WTC11 (cell line): ENCODE measurements at regions not wholly inside any gene's neighbourhood (a gene's known extent, or its start where the extent isn't known, plus 50 kb on each side); places are given as distances from the start of the nearest gene placed in this dataset.

Experiments used
- ATAC-seq: fragments of 200-7000 bp; cut with Tn5 transposase; 2 replicates; pipeline ENCODE4 v1.10.0; 2021; ENCODE audit warnings: mild to moderate bottlenecking, moderate library complexity
- CTCF ChIA-PET: fragments of 300-600 bp; sonication (Branson Sonifier 250); formaldehyde crosslinking; loops from one replicate; lab custom pipeline; 2021; ENCODE audit warnings: antibody characterized with exemption; lab: Charles Lee
- POLR2A ChIA-PET: fragments of 350-600 bp; sonication (Branson Sonifier 250); formaldehyde crosslinking; loops from one replicate; lab custom pipeline; 2021; ENCODE audit warnings: antibody characterized with exemption; lab: Charles Lee
- DNase-seq: peaks from one replicate; pipeline ENCODE4 v3.0.0; 2021; ENCODE audit warnings: low spot score
- H3K27ac Mint-ChIP-seq: 2 replicates; pipeline ENCODE4 v1.8.0; 2021; ENCODE audit warnings: mixed read lengths
- H3K27me3 Mint-ChIP-seq: 2 replicates; pipeline ENCODE4 v1.8.0; 2021; ENCODE audit warnings: low read depth, mild to moderate bottlenecking, moderate library complexity, mixed read lengths
- H3K36me3 Mint-ChIP-seq: 2 replicates; pipeline ENCODE4 v1.8.0; 2021; ENCODE audit warnings: mixed read lengths
- H3K4me1 Mint-ChIP-seq: 2 replicates; pipeline ENCODE4 v1.8.0; 2022; ENCODE audit warnings: mixed read lengths
- H3K4me3 Mint-ChIP-seq: 2 replicates; pipeline ENCODE4 v1.8.0; 2021; ENCODE audit warnings: mild to moderate bottlenecking, moderate library complexity, mixed read lengths
- H3K9me3 Mint-ChIP-seq: 2 replicates; pipeline ENCODE4 v1.8.0; 2021; ENCODE audit warnings: mixed read lengths
- CREM ChIP-seq: sonication (generic); formaldehyde crosslinking; IDR thresholded peaks from 2 replicates; pipeline ENCODE4 v1.8.1; 2022; ENCODE audit warnings: mild to moderate bottlenecking, missing genetic modification reagents, moderate library complexity
- E2F1 ChIP-seq: sonication (generic); formaldehyde crosslinking; IDR thresholded peaks from 2 replicates; pipeline ENCODE4 v1.8.0; 2022; ENCODE audit warnings: mild to moderate bottlenecking, missing genetic modification reagents
- E2F5 ChIP-seq: sonication (generic); formaldehyde crosslinking; IDR thresholded peaks from 2 replicates; pipeline ENCODE4 v1.8.1; 2022; ENCODE audit warnings: mild to moderate bottlenecking, moderate library complexity, missing genetic modification reagents
- ESRRA ChIP-seq: sonication (generic); formaldehyde crosslinking; IDR thresholded peaks from 2 replicates; pipeline ENCODE4 v1.8.1; 2022; ENCODE audit warnings: mild to moderate bottlenecking, missing genetic modification reagents, borderline replicate concordance
- FOXK1 ChIP-seq: sonication (generic); formaldehyde crosslinking; IDR thresholded peaks from 2 replicates; pipeline ENCODE4 v1.8.0; 2022; ENCODE audit warnings: mild to moderate bottlenecking, moderate library complexity, missing genetic modification reagents
- GRHL2 ChIP-seq: fragments of 250-450 bp; sonication (Bioruptor Pico); IDR thresholded peaks from 2 replicates; pipeline ENCODE4 v1.8.0; 2022; ENCODE audit warnings: mild to moderate bottlenecking, moderate library complexity; ENCODE audit not compliant: insufficient replicate concordance, severe bottlenecking
- IRF1 ChIP-seq: sonication (generic); formaldehyde crosslinking; IDR thresholded peaks from 2 replicates; pipeline ENCODE4 v1.8.0; 2023; ENCODE audit warnings: missing genetic modification reagents
- KAT7 ChIP-seq: sonication (generic); formaldehyde crosslinking; IDR thresholded peaks from 2 replicates; pipeline ENCODE4 v1.8.1; 2023; ENCODE audit warnings: missing genetic modification reagents, mild to moderate bottlenecking, borderline replicate concordance
- NR2C2 ChIP-seq: sonication (generic); formaldehyde crosslinking; IDR thresholded peaks from 2 replicates; pipeline ENCODE4 v1.8.0; 2022; ENCODE audit warnings: mild to moderate bottlenecking, missing genetic modification reagents
- SMAD3 ChIP-seq: sonication (generic); formaldehyde crosslinking; IDR thresholded peaks from 2 replicates; pipeline ENCODE4 v1.8.0; 2022; ENCODE audit warnings: missing genetic modification reagents, mild to moderate bottlenecking, borderline replicate concordance
- TCF7 ChIP-seq: sonication (generic); formaldehyde crosslinking; IDR thresholded peaks from 2 replicates; pipeline ENCODE4 v1.8.0; 2022; ENCODE audit warnings: mild to moderate bottlenecking, low read depth, missing genetic modification reagents, moderate library complexity
- ZNF121 ChIP-seq: sonication (generic); formaldehyde crosslinking; IDR thresholded peaks from 2 replicates; pipeline ENCODE4 v1.8.0; 2023; ENCODE audit warnings: missing genetic modification reagents
- ZNF232 ChIP-seq: sonication (generic); formaldehyde crosslinking; IDR thresholded peaks from 2 replicates; pipeline ENCODE4 v1.8.0; 2022; ENCODE audit warnings: mild to moderate bottlenecking, missing genetic modification reagents
- ZNF263 ChIP-seq: sonication (generic); formaldehyde crosslinking; IDR thresholded peaks from 2 replicates; pipeline ENCODE4 v1.8.1; 2022; ENCODE audit warnings: low read depth, mild to moderate bottlenecking, moderate library complexity, missing genetic modification reagents
- ZNF317 ChIP-seq: sonication (generic); formaldehyde crosslinking; IDR thresholded peaks from 2 replicates; pipeline ENCODE4 v1.8.1; 2023; ENCODE audit warnings: low read depth, mild to moderate bottlenecking, moderate library complexity, missing genetic modification reagents, borderline replicate concordance
- ZNF423 ChIP-seq: fragments of 250-450 bp; sonication (Bioruptor Pico); IDR thresholded peaks from 2 replicates; pipeline ENCODE4 v2.1.2; 2022; ENCODE audit warnings: mild to moderate bottlenecking, moderate library complexity
- ZSCAN18 ChIP-seq: fragments of 250-450 bp; sonication (Bioruptor Pico); IDR thresholded peaks from 2 replicates; pipeline ENCODE4 v2.1.2; 2022; ENCODE audit warnings: mild to moderate bottlenecking, moderate library complexity
- TF ChIP-seq, protein P1 (sequence below): sonication (generic); formaldehyde crosslinking; IDR thresholded peaks from 2 replicates; pipeline ENCODE4 v1.8.1; 2023; ENCODE audit warnings: mild to moderate bottlenecking, missing genetic modification reagents, borderline replicate concordance
- TF ChIP-seq, protein P2 (sequence below): sonication (generic); formaldehyde crosslinking; IDR thresholded peaks from 2 replicates; pipeline ENCODE4 v1.8.0; 2022; ENCODE audit warnings: mild to moderate bottlenecking, missing genetic modification reagents
- TF ChIP-seq, protein P3 (sequence below): fragments of 200-600 bp; IDR thresholded peaks from 2 replicates; pipeline ENCODE4 v1.8.0; 2022; ENCODE audit warnings: antibody characterized with exemption

DNA sequence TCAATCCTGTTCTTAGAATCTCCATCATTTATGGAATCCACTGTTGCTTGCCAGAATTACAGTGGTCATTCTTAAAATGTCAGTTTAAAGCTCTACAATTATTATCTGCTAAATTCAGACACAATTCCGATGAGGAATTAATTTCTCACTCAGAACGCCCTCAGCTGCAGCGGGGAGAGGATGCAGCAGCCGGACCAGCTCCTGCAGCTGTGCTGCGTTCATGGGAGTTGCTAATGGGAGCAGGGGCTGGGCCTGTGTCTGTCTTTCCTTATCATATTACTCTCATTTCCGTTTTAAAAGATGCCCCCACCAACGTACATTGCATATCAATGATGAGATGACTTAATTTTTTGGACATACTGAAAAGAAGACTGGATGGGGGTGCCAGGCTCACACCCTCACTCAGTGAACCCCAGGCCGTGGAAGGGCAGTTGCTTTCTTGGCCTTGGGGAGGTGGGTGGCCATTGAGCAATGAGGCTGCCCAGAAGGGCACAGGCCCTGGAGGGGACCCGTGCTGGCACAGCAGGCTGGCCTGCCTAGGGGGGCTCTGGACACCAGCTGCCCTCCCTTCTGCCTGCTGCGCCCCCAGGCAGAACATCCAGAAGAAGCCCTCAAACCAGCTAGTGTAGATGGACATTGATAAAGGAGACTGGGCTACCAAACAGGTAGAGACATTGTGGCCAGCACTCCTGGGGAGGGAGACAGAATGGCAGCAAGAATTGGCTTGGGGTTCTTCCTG, 503.6 kb upstream of the MYT1L start (continued):
- TF ChIP-seq, protein P1, sequence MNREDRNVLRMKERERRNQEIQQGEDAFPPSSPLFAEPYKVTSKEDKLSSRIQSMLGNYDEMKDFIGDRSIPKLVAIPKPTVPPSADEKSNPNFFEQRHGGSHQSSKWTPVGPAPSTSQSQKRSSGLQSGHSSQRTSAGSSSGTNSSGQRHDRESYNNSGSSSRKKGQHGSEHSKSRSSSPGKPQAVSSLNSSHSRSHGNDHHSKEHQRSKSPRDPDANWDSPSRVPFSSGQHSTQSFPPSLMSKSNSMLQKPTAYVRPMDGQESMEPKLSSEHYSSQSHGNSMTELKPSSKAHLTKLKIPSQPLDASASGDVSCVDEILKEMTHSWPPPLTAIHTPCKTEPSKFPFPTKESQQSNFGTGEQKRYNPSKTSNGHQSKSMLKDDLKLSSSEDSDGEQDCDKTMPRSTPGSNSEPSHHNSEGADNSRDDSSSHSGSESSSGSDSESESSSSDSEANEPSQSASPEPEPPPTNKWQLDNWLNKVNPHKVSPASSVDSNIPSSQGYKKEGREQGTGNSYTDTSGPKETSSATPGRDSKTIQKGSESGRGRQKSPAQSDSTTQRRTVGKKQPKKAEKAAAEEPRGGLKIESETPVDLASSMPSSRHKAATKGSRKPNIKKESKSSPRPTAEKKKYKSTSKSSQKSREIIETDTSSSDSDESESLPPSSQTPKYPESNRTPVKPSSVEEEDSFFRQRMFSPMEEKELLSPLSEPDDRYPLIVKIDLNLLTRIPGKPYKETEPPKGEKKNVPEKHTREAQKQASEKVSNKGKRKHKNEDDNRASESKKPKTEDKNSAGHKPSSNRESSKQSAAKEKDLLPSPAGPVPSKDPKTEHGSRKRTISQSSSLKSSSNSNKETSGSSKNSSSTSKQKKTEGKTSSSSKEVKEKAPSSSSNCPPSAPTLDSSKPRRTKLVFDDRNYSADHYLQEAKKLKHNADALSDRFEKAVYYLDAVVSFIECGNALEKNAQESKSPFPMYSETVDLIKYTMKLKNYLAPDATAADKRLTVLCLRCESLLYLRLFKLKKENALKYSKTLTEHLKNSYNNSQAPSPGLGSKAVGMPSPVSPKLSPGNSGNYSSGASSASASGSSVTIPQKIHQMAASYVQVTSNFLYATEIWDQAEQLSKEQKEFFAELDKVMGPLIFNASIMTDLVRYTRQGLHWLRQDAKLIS (CRISPR knock-in tag) = no peak
- TF ChIP-seq, protein P2, sequence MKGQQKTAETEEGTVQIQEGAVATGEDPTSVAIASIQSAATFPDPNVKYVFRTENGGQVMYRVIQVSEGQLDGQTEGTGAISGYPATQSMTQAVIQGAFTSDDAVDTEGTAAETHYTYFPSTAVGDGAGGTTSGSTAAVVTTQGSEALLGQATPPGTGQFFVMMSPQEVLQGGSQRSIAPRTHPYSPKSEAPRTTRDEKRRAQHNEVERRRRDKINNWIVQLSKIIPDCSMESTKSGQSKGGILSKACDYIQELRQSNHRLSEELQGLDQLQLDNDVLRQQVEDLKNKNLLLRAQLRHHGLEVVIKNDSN (CRISPR knock-in tag) = no peak
- TF ChIP-seq TCF7 (CRISPR knock-in tag) = no peak

DNA sequence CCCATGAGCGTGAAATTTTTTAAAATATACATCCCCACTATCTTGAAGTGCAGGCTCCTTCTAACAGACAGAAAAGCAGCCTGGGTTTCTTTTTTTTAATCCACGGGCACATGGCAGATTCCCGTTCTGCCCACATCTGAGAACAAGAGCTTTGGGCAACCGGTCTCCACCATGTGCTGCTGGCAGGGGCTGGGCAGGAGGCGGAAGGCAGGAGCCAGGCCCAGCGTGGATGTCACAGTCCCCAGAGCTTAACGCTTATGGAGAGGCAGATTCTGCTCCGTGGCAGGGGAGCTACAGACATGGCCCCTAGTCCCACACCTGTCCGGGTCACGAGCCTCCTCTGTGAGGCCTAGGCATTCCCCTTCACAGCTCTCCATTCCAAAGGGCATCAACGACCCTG, 503.0 kb upstream of the MYT1L start:
- Mint-ChIP-seq H3K4me1 (peaks cover 6% of the 10 kb centered on the region), H3K4me3 (no peak overlapping the region), H3K36me3 (0 out of 2 replicates have a peak, but pooled peaks cover 3% of the 10 kb centered on the region)
- no peak for DNase-seq
- POLR2A ChIA-PET = no interaction called here
- no peak for TF ChIP-seq ZNF121
- no peak for TF ChIP-seq E2F5
- TF ChIP-seq, all 79 proteins: peak for 0
- CTCF ChIA-PET = no interaction called here
- Mint-ChIP-seq H3K27me3 (no peaks in the 10 kb centered on the region; the same call in 1 of the 2 replicates), H3K27ac (no peak overlapping the region), H3K9me3 (peaks cover 13% of the 10 kb centered on the region)
- ATAC-seq = no peak

DNA sequence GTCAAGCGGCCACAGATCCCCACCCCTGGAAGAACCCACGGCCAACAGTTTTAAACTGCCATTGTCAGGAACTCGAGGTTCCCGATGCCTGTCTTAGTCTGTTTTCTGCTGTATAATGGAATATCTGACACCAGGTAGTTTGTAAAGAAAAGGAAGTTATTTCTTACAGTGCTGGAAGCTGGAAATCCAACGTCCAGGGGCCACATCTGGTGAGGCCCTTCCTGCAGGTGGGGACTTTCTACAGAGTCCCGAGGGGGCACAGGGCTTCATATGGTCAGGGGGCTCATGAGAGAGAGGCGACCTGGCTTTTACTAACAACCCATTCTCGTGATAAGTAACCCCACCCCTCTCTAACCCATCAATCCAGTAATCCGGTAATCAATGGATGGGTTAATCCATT, 501.6 kb upstream of the MYT1L start:
- no peaks in the 10 kb centered on the region; the same call in 1 of the 2 replicates for H3K27me3 Mint-ChIP-seq
- H3K4me3 Mint-ChIP-seq = no peak overlapping the region
- ChIA-PET POLR2A (no interaction called here), CTCF (interaction anchor here (1.8 kb wide), 1 partner anchor 12 kb away, joined by 6 read pairs; no protein-coding TSS in a partner anchor)
- peaks cover 6% of the 10 kb centered on the region for H3K4me1 Mint-ChIP-seq
- H3K36me3 Mint-ChIP-seq = 0 out of 2 replicates have a peak, but pooled peaks cover 3% of the 10 kb centered on the region
- ATAC-seq = no peak
- H3K27ac Mint-ChIP-seq = no peak overlapping the region
- H3K9me3 Mint-ChIP-seq = peaks cover 13% of the 10 kb centered on the region
- no peak for DNase-seq
- TF ChIP-seq FOXK1 (CRISPR knock-in tag) (no peak), ZNF263 (CRISPR knock-in tag) (no peak), NR2C2 (CRISPR knock-in tag) (no peak), ZSCAN18 (CRISPR knock-in tag) (no peak), SMAD3 (no peak), ZNF317 (CRISPR knock-in tag) (no peak), CREM (CRISPR knock-in tag) (no peak), E2F1 (no peak), GRHL2 (CRISPR knock-in tag) (no peak), TCF7 (CRISPR knock-in tag) (no peak), KAT7 (no peak), IRF1 (CRISPR knock-in tag) (no peak), ZNF232 (CRISPR knock-in tag) (no peak), ZNF423 (CRISPR knock-in tag) (no peak), ESRRA (CRISPR knock-in tag) (no peak)
- TF ChIP-seq, protein P3, sequence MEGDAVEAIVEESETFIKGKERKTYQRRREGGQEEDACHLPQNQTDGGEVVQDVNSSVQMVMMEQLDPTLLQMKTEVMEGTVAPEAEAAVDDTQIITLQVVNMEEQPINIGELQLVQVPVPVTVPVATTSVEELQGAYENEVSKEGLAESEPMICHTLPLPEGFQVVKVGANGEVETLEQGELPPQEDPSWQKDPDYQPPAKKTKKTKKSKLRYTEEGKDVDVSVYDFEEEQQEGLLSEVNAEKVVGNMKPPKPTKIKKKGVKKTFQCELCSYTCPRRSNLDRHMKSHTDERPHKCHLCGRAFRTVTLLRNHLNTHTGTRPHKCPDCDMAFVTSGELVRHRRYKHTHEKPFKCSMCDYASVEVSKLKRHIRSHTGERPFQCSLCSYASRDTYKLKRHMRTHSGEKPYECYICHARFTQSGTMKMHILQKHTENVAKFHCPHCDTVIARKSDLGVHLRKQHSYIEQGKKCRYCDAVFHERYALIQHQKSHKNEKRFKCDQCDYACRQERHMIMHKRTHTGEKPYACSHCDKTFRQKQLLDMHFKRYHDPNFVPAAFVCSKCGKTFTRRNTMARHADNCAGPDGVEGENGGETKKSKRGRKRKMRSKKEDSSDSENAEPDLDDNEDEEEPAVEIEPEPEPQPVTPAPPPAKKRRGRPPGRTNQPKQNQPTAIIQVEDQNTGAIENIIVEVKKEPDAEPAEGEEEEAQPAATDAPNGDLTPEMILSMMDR = no peak
- TF ChIP-seq, protein P2 (CRISPR knock-in tag) = no peak
